Omental fat pad (tissue), 3 donors: ENCODE measurements at regions not wholly inside any gene's neighbourhood (a gene's known extent, or its start where the extent isn't known, plus 50 kb on each side); places are given as distances from the start of the nearest gene placed in this dataset.

Experiments
- ATAC-seq: fragments of 150-250 bp; one replicate; pipeline ENCODE4 v1.9.1; 2016; ENCODE audit warnings: mild to moderate bottlenecking, moderate library complexity; ENCODE audit not compliant: low FRiP score
- DNase-seq: peaks from one replicate; pipeline ENCODE4 v3.0.0-alpha.2; 2019; ENCODE audit warnings: low spot score
- TF ChIP-seq, protein P1 (sequence below), 3 donors: fragments of 450-650 bp; IDR thresholded peaks; one replicate each; pipeline ENCODE4 v1.5.1; 2016 to 2017; ENCODE audit warnings: antibody characterized with exemption in 3 of 3, mild to moderate bottlenecking in 3 of 3, moderate library complexity in 2 of 3

DNA sequence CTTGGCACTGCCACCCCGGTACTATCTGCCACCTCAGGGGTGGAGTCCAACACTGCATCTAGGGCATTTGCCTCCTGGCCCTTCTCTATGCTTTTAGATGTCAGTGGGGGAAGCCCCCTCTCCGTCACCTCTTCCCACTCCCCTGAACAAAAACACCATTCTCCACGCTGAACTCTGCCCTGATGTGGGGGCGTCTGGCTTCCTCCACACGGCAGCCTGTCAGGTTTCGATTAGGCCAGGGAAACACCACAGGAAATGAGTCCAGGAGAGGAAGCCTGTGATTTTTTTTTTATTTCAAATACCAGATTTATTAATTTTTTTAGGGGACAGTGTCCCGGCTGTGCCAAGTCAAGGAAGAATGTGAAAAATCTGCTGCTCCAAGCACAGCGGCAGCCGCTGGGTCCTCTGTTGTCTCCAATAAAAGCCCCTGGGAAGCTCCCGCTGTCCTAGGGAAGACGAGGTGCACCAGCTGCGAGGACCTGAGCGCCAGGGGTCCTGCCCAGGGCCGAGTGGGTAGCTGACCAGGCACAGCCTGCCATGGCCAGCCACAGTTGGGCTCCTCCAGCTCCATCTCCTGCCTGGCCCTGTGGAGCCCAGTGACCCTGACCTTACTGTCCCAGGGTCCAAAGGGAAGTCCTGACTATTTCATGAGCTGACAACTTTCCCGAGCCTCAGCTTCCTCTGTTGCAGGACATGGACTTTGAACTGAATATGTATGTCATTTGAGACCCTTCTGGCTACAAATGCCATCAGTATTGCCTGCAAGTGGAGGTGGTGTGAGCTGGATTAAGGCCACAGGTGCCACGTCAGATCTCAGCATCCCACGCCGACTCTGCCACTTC is 336.7 kb downstream of the FOXL1 start:
- TF ChIP-seq, protein P1, sequence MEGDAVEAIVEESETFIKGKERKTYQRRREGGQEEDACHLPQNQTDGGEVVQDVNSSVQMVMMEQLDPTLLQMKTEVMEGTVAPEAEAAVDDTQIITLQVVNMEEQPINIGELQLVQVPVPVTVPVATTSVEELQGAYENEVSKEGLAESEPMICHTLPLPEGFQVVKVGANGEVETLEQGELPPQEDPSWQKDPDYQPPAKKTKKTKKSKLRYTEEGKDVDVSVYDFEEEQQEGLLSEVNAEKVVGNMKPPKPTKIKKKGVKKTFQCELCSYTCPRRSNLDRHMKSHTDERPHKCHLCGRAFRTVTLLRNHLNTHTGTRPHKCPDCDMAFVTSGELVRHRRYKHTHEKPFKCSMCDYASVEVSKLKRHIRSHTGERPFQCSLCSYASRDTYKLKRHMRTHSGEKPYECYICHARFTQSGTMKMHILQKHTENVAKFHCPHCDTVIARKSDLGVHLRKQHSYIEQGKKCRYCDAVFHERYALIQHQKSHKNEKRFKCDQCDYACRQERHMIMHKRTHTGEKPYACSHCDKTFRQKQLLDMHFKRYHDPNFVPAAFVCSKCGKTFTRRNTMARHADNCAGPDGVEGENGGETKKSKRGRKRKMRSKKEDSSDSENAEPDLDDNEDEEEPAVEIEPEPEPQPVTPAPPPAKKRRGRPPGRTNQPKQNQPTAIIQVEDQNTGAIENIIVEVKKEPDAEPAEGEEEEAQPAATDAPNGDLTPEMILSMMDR (IDR thresholded peaks at IDR 0.05) = no peak
- ATAC-seq = no peak
- no peak for DNase-seq

GRCh38 chr16:86917471-86918365 is 339.4 kb downstream of the FOXL1 start:
- TF ChIP-seq, protein P1 (IDR thresholded peaks at IDR 0.05) = no peak
- ATAC-seq (no peak), DNase-seq (no peak)

DNA sequence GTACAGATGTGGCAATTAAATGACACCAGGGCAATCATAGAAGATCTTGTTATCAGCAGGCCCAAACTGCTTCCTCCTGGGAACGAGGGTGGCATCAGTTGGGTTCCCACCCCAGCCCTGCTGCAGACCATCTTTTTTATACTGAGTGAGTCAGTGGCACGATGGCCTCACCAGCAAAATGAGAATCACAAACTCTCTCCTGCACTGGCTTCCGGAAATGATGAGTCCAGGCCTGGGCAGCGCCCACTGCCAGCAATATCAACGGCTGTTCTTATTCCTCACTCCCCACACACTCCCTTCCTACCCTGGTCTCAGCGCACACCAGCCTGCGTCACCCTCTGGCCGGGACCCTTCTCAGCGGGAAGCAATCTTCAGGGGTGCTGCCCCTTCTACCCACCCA is 340.3 kb downstream of the FOXL1 start:
- TF ChIP-seq, protein P1 (IDR thresholded peaks at IDR 0.05) = no peak
- ATAC-seq (no peak), DNase-seq (no peak)

- DNase-seq (no peak), ATAC-seq (no peak)
- TF ChIP-seq, protein P1 (IDR thresholded peaks at IDR 0.05) = no peak
These were observed 340.7 kb downstream of the FOXL1 start for GRCh38 chr16:86919078-86919477.

DNA sequence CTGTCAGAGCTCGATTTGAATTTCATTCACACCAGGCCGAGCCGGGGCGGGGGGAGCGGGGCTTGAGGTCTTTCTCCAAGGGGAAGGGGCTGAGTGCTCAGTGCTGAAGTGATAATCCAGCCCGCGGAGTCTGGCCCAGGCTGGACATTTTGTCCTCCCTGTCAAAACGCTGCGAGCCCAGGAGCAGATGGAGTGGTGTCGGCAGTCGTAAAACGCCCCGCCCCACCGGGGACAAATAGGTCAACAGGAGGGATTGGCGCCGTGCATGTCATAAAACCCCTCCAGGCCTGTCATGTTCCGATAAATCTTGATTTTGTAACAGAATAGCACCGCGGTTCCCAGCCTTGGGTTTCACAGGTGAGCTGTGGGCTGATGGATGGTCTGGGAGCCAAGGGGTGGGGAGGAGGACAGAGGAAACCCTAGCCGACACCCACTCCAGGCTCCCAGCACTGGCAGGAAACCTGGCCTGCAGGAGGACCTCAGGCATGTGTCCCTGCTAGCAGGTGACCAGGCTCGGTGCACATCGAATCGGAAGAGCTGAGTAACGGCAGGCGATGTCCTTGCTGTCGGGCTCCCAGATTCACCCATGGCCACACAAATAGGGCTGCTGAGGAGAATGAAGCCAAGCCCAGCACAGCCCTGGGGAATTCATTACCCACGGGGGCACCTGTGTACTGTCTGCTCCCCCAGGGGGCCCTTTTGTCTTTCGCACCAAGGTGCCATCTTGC is 341.4 kb downstream of the FOXL1 start:
- DNase-seq = no peak
- no peak for ATAC-seq
- TF ChIP-seq, protein P1 (IDR thresholded peaks at IDR 0.05) = no peak

DNA sequence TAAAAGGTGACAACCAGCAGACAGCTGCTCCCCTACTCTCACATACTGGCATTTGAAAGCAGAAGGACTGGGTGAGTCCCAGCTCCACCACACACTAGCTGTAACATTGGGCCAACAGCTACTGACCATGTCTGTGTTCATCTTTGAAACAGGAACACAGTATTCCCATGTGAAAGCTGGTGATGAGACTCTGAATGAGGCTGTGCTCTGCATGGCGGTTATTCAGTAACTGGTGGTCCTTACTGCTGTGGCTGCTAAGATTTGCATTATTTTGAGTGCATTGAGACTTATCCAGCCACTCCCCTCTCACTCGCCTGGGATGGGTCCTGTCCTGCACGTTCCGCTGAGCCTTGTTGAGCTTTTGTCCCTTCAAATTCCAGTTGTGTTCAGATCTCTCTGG is 342.9 kb downstream of the FOXL1 start:
- TF ChIP-seq, protein P1 (IDR thresholded peaks at IDR 0.05) = no peak
- ATAC-seq (no peak), DNase-seq (no peak)
